HG03064 (cell line): ENCODE measurements at regions not wholly inside any gene's neighbourhood (a gene's known extent, or its start where the extent isn't known, plus 50 kb on each side); places are given as distances from the start of the nearest gene placed in this dataset.

Source experiments
- ATAC-seq: cut with Tn5 transposase; IDR thresholded peaks from one replicate; pipeline ENCODE4 v1.9.1; 2021; ENCODE audit warnings: low read depth; ENCODE audit not compliant: unreplicated experiment

- no peak for ATAC-seq
Measured at GRCh38 chr6:14316651-14317386, 199.2 kb downstream of the CD83 start.

- no peak for ATAC-seq
Measured at GRCh38 chr6:14317387-14317970, 199.9 kb downstream of the CD83 start.

GRCh38 chr6:14320332-14320731 lies 202.8 kb downstream of the CD83 start:
- ATAC-seq = no peak

- ATAC-seq = no peak
Measured at GRCh38 chr6:14321992-14322772, 204.6 kb downstream of the CD83 start.

- no peak for ATAC-seq
Measured at GRCh38 chr6:14322841-14323240, 205.3 kb downstream of the CD83 start.

- no peak for ATAC-seq
Measured at GRCh38 chr6:14326774-14327173, 209.2 kb downstream of the CD83 start.

- no peak for ATAC-seq
Measured at GRCh38 chr6:14328163-14328562, 210.6 kb downstream of the CD83 start.

GRCh38 chr6:14333556-14334305 lies 216.2 kb downstream of the CD83 start:
- no peak for ATAC-seq

GRCh38 chr6:14335071-14335470 lies 217.5 kb downstream of the CD83 start:
- no peak for ATAC-seq

- ATAC-seq = no peak
Measured at GRCh38 chr6:14337152-14337551, 219.6 kb downstream of the CD83 start.

GRCh38 chr6:14339172-14339571 lies 221.6 kb downstream of the CD83 start:
- no peak for ATAC-seq

GRCh38 chr6:14339711-14340584 lies 222.4 kb downstream of the CD83 start:
- ATAC-seq = no peak

GRCh38 chr6:14344486-14344885 lies 226.9 kb downstream of the CD83 start:
- ATAC-seq = no peak

GRCh38 chr6:14348389-14348788 lies 230.8 kb downstream of the CD83 start:
- no peak for ATAC-seq

GRCh38 chr6:14349507-14349906 lies 231.9 kb downstream of the CD83 start:
- no peak for ATAC-seq

GRCh38 chr6:14350210-14350609 lies 232.6 kb downstream of the CD83 start:
- no peak for ATAC-seq

- no peak for ATAC-seq
Measured at GRCh38 chr6:14353281-14353680, 235.7 kb downstream of the CD83 start.

- no peak for ATAC-seq
Measured at GRCh38 chr6:14353798-14354197, 236.2 kb downstream of the CD83 start.

- no peak for ATAC-seq
Measured at GRCh38 chr6:14354919-14355572, 237.5 kb downstream of the CD83 start.
